H1 (cell line): ENCODE measurements at regions not wholly inside any gene's neighbourhood (a gene's known extent, or its start where the extent isn't known, plus 50 kb on each side); places are given as distances from the start of the nearest gene placed in this dataset.

ENCODE experiments used
- CTCF ChIA-PET: fragments of 300-600 bp; sonication (Branson Sonifier 250); formaldehyde crosslinking; loops from one replicate; lab custom pipeline; 2021; ENCODE audit not compliant: partially characterized antibody; lab: Charles Lee
- POLR2A ChIA-PET: fragments of 300-600 bp; sonication (Branson Sonifier 250); formaldehyde crosslinking; loops from one replicate; lab custom pipeline; 2021; ENCODE audit warnings: inconsistent platforms; ENCODE audit not compliant: partially characterized antibody; lab: Charles Lee
- DNase-seq, 2 experiments: peaks; one replicate each; pipeline versions ENCODE4 v3.0.0 to v3.0.0-alpha.2; 2010 to 2022; ENCODE audit warnings: low spot score in 2 of 2, low read depth in 1 of 2, mixed read lengths in 1 of 2
- FAIRE-seq: peaks from 2 replicates; lab custom pipeline; 2011; peaks lifted over from hg19 to GRCh38; lab: Jason Lieb, UNC
- H2AFZ ChIP-seq: 2 replicates; pipeline ENCODE4 v1.8.1; 2012; ENCODE audit warnings: low read length, inconsistent platforms
- H2AK5ac ChIP-seq: 2 replicates; pipeline ENCODE4 v1.6.1; 2013; ENCODE audit warnings: low read depth, low read length
- H2BK120ac ChIP-seq: replicated peaks from 2 replicates; pipeline ENCODE3; 2013; ENCODE audit warnings: low read depth, low read length, inconsistent platforms
- H2BK12ac ChIP-seq: 2 replicates; pipeline ENCODE4 v1.6.1; 2013; ENCODE audit warnings: low read depth, low read length
- H2BK15ac ChIP-seq: 2 replicates; pipeline ENCODE4 v1.6.1; 2013; ENCODE audit warnings: low read length
- H2BK20ac ChIP-seq: 2 replicates; pipeline ENCODE4 v1.6.1; 2013; ENCODE audit warnings: low read length
- H2BK5ac ChIP-seq: 2 replicates; pipeline ENCODE4 v1.6.1; 2013; ENCODE audit warnings: low read depth, low read length
- H3K14ac ChIP-seq: 2 replicates; pipeline ENCODE4 v1.6.1; 2013; ENCODE audit warnings: inconsistent platforms; ENCODE audit not compliant: insufficient read length
- H3K18ac ChIP-seq: 2 replicates; pipeline ENCODE4 v1.6.1; 2013; ENCODE audit warnings: low read length; ENCODE audit errors: extremely low read depth
- H3K23ac ChIP-seq: 2 replicates; pipeline ENCODE4 v1.6.1; 2013; ENCODE audit warnings: inconsistent platforms; ENCODE audit not compliant: insufficient read length
- H3K23me2 ChIP-seq: 2 replicates; pipeline ENCODE4 v1.6.1; 2013; ENCODE audit warnings: low read depth, low read length
- H3K27ac ChIP-seq: 2 replicates; pipeline ENCODE4 v1.6.1; 2011; ENCODE audit warnings: low read depth, low read length, inconsistent platforms
- H3K27me3 ChIP-seq, 4 experiments: replicated peaks in 1 of 4; 1 replicate in 1 of 4; 2 replicates in 3 of 4; pipeline versions ENCODE4 v1.6.1 to v1.8.1; 2011 to 2013; ENCODE audit warnings: low read length in 3 of 4, mild to moderate bottlenecking in 3 of 4, inconsistent platforms in 2 of 4, mixed read lengths in 2 of 4, moderate library complexity in 1 of 4; ENCODE audit not compliant: control insufficient read depth in 3 of 4, insufficient read depth in 3 of 4; ENCODE audit errors: extremely low read depth in 1 of 4
- H3K36me3 ChIP-seq, 4 experiments: 2 replicates each; pipeline versions ENCODE4 v1.6.1 to v1.8.1; 2011 to 2013; ENCODE audit warnings: mild to moderate bottlenecking in 4 of 4, low read length in 3 of 4, moderate library complexity in 2 of 4, control low read depth in 1 of 4, inconsistent platforms in 1 of 4; ENCODE audit not compliant: insufficient read depth in 4 of 4, control insufficient read depth in 2 of 4
- H3K4ac ChIP-seq: replicated peaks from 2 replicates; pipeline ENCODE3; 2013; ENCODE audit warnings: low read length, low read depth, mixed read lengths, inconsistent platforms; ENCODE audit not compliant: insufficient read length
- H3K4me1 ChIP-seq, 4 experiments: replicated peaks in 1 of 4; 1 replicate in 1 of 4; 2 replicates in 3 of 4; pipeline versions ENCODE4 v1.6.1 to v1.8.1; 2011 to 2013; ENCODE audit warnings: low read length in 3 of 4, inconsistent platforms in 2 of 4, mixed read lengths in 1 of 4; ENCODE audit not compliant: insufficient read depth in 4 of 4, control insufficient read depth in 3 of 4
- H3K4me2 ChIP-seq, 2 experiments: 2 replicates each; pipeline versions ENCODE4 v1.6.1 to v1.8.1; 2011 to 2013; ENCODE audit warnings: low read depth in 2 of 2, low read length in 2 of 2, control low read depth in 1 of 2, inconsistent platforms in 1 of 2, mild to moderate bottlenecking in 1 of 2; ENCODE audit not compliant: insufficient read depth in 1 of 2
- H3K4me3 ChIP-seq, 4 experiments: fragments of 200-600, 300-600 bp in 1 of 4; sonication (generic), shearing (Covaris generic), sonication (Bioruptor Twin) in 1 of 4; 2 replicates each; pipeline versions ENCODE4 v1.5.1 to v1.8.1; 2011 to 2016; ENCODE audit warnings: low read length in 4 of 4, low read depth in 3 of 4, control low read depth in 2 of 4, inconsistent platforms in 2 of 4, mild to moderate bottlenecking in 2 of 4, mixed read lengths in 1 of 4, moderate library complexity in 1 of 4; ENCODE audit not compliant: insufficient read depth in 2 of 4; ENCODE audit errors: extremely low read depth in 1 of 4
- H3K56ac ChIP-seq: replicated peaks from 2 replicates; pipeline ENCODE3; 2013; ENCODE audit warnings: low read depth, mild to moderate bottlenecking, mixed read lengths, low read length, inconsistent platforms; ENCODE audit not compliant: insufficient read length
- H3K79me1 ChIP-seq: 2 replicates; pipeline ENCODE4 v1.6.1; 2013; ENCODE audit warnings: low read depth, low read length, control low read depth
- H3K79me2 ChIP-seq, 2 experiments: 2 replicates each; pipeline versions ENCODE4 v1.6.1 to v1.8.1; 2012 to 2013; ENCODE audit warnings: low read length in 2 of 2, mild to moderate bottlenecking in 2 of 2, inconsistent platforms in 1 of 2; ENCODE audit not compliant: insufficient read depth in 2 of 2, control insufficient read depth in 1 of 2
- H3K9ac ChIP-seq, 4 experiments: replicated peaks in 1 of 4; 1 replicate in 1 of 4; 2 replicates in 3 of 4; pipeline versions ENCODE4 v1.6.1 to v1.8.1; 2011 to 2013; ENCODE audit warnings: low read depth in 3 of 4, low read length in 3 of 4, control low read depth in 2 of 4, mild to moderate bottlenecking in 2 of 4, moderate library complexity in 2 of 4, inconsistent platforms in 1 of 4; ENCODE audit errors: extremely low read depth in 1 of 4
- H3K9me3 ChIP-seq, 2 experiments: 2 replicates each; pipeline versions ENCODE4 v1.6.1 to v1.8.1; 2012 to 2013; ENCODE audit warnings: mild to moderate bottlenecking in 2 of 2, moderate library complexity in 2 of 2, control low read depth in 1 of 2, inconsistent platforms in 1 of 2, low read depth in 1 of 2, low read length in 1 of 2, mixed read lengths in 1 of 2; ENCODE audit not compliant: insufficient read depth in 2 of 2
- H4K20me1 ChIP-seq, 2 experiments: replicated peaks in 1 of 2; 2 replicates each; pipeline versions ENCODE3 to v1.8.1; 2011 to 2013; ENCODE audit warnings: inconsistent platforms in 2 of 2, low read length in 2 of 2, mild to moderate bottlenecking in 1 of 2; ENCODE audit not compliant: insufficient read depth in 2 of 2, control insufficient read depth in 1 of 2
- H4K5ac ChIP-seq: 2 replicates; pipeline ENCODE4 v1.6.1; 2013; ENCODE audit warnings: low read length, low read depth, mixed read lengths, inconsistent platforms; ENCODE audit not compliant: insufficient read length
- H4K8ac ChIP-seq: 2 replicates; pipeline ENCODE4 v1.8.0; 2013; ENCODE audit warnings: mild to moderate bottlenecking, moderate library complexity, low read length, inconsistent platforms; ENCODE audit not compliant: insufficient read depth; ENCODE audit errors: extremely low read depth
- H4K91ac ChIP-seq: replicated peaks from 2 replicates; pipeline ENCODE3; 2013; ENCODE audit warnings: low read length, mixed read lengths, inconsistent platforms; ENCODE audit not compliant: insufficient read length
- BACH1 ChIP-seq: IDR thresholded peaks from 2 replicates; pipeline ENCODE4 v1.6.1; 2012; ENCODE audit warnings: low read length, improper control_type of control experiment
- GABPA ChIP-seq: IDR thresholded peaks from 2 replicates; pipeline ENCODE4 v1.6.1; 2011; ENCODE audit warnings: mild to moderate bottlenecking, low read length, moderate library complexity, borderline replicate concordance; ENCODE audit not compliant: insufficient read depth
- GTF2F1 ChIP-seq: IDR thresholded peaks from 2 replicates; pipeline ENCODE4 v1.6.1; 2012; ENCODE audit warnings: low read depth, low read length, improper control_type of control experiment, borderline replicate concordance
- HDAC6 ChIP-seq: IDR thresholded peaks from one replicate; pipeline ENCODE4 v1.7.1; 2012; ENCODE audit warnings: low read depth, mild to moderate bottlenecking, inconsistent platforms, low read length, moderate library complexity
- JUND ChIP-seq: IDR thresholded peaks from 2 replicates; pipeline ENCODE4 v1.6.1; 2011; ENCODE audit warnings: mild to moderate bottlenecking, improper control_type of control experiment, low read length
- KDM5A ChIP-seq: fragments of 200-600 bp; IDR thresholded peaks from 2 replicates; pipeline ENCODE4 v1.7.1; 2012; ENCODE audit warnings: mild to moderate bottlenecking, low read length, inconsistent platforms, mixed read lengths
- NRF1 ChIP-seq: IDR thresholded peaks from 2 replicates; pipeline ENCODE4 v1.6.1; 2011; ENCODE audit warnings: mild to moderate bottlenecking, low read depth, low read length, improper control_type of control experiment
- POLR2A ChIP-seq, 2 experiments: IDR thresholded peaks; 1 replicate in 1 of 2; 2 replicates in 1 of 2; pipeline ENCODE4 v1.6.1; 2011; ENCODE audit warnings: low read depth in 2 of 2, low read length in 2 of 2, mild to moderate bottlenecking in 2 of 2; ENCODE audit errors: control extremely low read depth in 1 of 2
- POU5F1 ChIP-seq: IDR thresholded peaks from 2 replicates; pipeline ENCODE4 v1.6.1; 2011; ENCODE audit warnings: low read depth, mild to moderate bottlenecking, low read length, moderate library complexity
- RAD21 ChIP-seq, 2 experiments: IDR thresholded peaks in 1 of 2; conservative IDR thresholded peaks in 1 of 2; 2 replicates each; pipeline ENCODE4 v1.6.1; 2011; ENCODE audit warnings: low read depth in 2 of 2, low read length in 2 of 2, improper control_type of control experiment in 1 of 2, inconsistent platforms in 1 of 2, mild to moderate bottlenecking in 1 of 2, moderate library complexity in 1 of 2
- RFX5 ChIP-seq: IDR thresholded peaks from 2 replicates; pipeline ENCODE4 v1.6.1; 2011; ENCODE audit warnings: low read depth, low read length, improper control_type of control experiment, borderline replicate concordance
- SIRT6 ChIP-seq: IDR thresholded peaks from one replicate; pipeline ENCODE4 v1.7.1; 2012; ENCODE audit warnings: low read length, inconsistent platforms
- SIX5 ChIP-seq: IDR thresholded peaks from 2 replicates; pipeline ENCODE4 v1.6.1; 2011; ENCODE audit warnings: mild to moderate bottlenecking, low read depth, low read length
- TEAD4 ChIP-seq: IDR thresholded peaks from 2 replicates; pipeline ENCODE4 v1.6.1; 2012; ENCODE audit warnings: low read depth, low read length, inconsistent platforms, mixed read lengths
- USF2 ChIP-seq: IDR thresholded peaks from 2 replicates; pipeline ENCODE4 v1.6.1; 2011; ENCODE audit warnings: low read length, improper control_type of control experiment
- WGBS, 2 experiments: shearing (Covaris generic) in 1 of 2; methylation state at CpG; one replicate each; pipeline versions ENCODE4 v1.1.6 to v1.1.7; 2013 to 2015; ENCODE audit warnings: low lambda C conversion rate in 2 of 2, mixed read lengths in 2 of 2, inconsistent platforms in 1 of 2, low coverage in 1 of 2, missing lambda C conversion rate in 1 of 2; ENCODE audit not compliant: insufficient replicate concordance in 2 of 2, insufficient coverage in 1 of 2, insufficient read length in 1 of 2; ENCODE audit errors: extremely low coverage in 1 of 2, missing lambda C conversion rate in 1 of 2; 5-methylcytosine and 5-hydroxymethylcytosine counted together

- TF ChIP-seq JUND = no peak
- TF ChIP-seq NRF1 = no peak
- TF ChIP-seq POLR2A (IDR thresholded peaks at IDR 0.05; ENCODE audit: control extremely low read depth in 1 of 2, low read depth in 2 of 2, low read length in 2 of 2) = no peak
- no peak for TF ChIP-seq RFX5
- no peak for TF ChIP-seq BACH1
- no peak for TF ChIP-seq GTF2F1
- no peak for TF ChIP-seq KDM5A
- no peak for TF ChIP-seq GABPA
- no peak for TF ChIP-seq SIX5
- no peak for TF ChIP-seq USF2
- TF ChIP-seq HDAC6 = no peak
- no peak for TF ChIP-seq TEAD4
- TF ChIP-seq RAD21 (IDR thresholded peaks at IDR 0.05 in 1 of 2, conservative IDR thresholded peaks at IDR 0.05 in 1 of 2; ENCODE audit: low read depth in 2 of 2, low read length in 2 of 2) = no peak
- no peak for TF ChIP-seq POU5F1
- no peak for TF ChIP-seq SIRT6
- no peak overlapping the region for H2BK120ac ChIP-seq
- POLR2A ChIA-PET = no interaction called here
- DNase-seq (no peak), FAIRE-seq (no peak)
- no peak overlapping the region for H3K18ac ChIP-seq
- H3K27me3 ChIP-seq = no peaks in the 10 kb centered on the region
- H3K9me3 ChIP-seq = no peaks in the 10 kb centered on the region
- H3K9ac ChIP-seq = no peak overlapping the region
- no peak overlapping the region for H3K14ac ChIP-seq
- no peak overlapping the region for H4K5ac ChIP-seq
- H3K4me3 ChIP-seq = no peak overlapping the region
- no peak overlapping the region for H2BK15ac ChIP-seq
- no peak overlapping the region for H3K4me2 ChIP-seq
- H2BK5ac ChIP-seq = no peak overlapping the region
- H3K27ac ChIP-seq = no peak overlapping the region
- 47% methylated on average over 2 of the region's 2 CpGs; no CpG with 5 or more reads in 1 of the 2 experiments for WGBS, 2 experiments
- H3K56ac ChIP-seq = no peak overlapping the region
- H3K36me3 ChIP-seq = no peaks in the 10 kb centered on the region
- no peak overlapping the region for H4K91ac ChIP-seq
- no peaks in the 10 kb centered on the region for H3K79me1 ChIP-seq
- no peak overlapping the region for H3K4ac ChIP-seq
- no peaks in the 10 kb centered on the region for H4K20me1 ChIP-seq
- H3K23me2 ChIP-seq = no peaks in the 10 kb centered on the region
- CTCF ChIA-PET = no interaction called here
- H2AFZ ChIP-seq = no peak overlapping the region
- no peak overlapping the region for H4K8ac ChIP-seq
- no peaks in the 10 kb centered on the region for H3K4me1 ChIP-seq
- H3K23ac ChIP-seq = no peak overlapping the region
- no peak overlapping the region for H2BK20ac ChIP-seq
- H3K79me2 ChIP-seq = no peaks in the 10 kb centered on the region
- no peak overlapping the region for H2BK12ac ChIP-seq
- H2AK5ac ChIP-seq = no peak overlapping the region
Measured at GRCh38 chr13:32917504-32917903, 98.7 kb upstream of the KL start.
